H1 (cell line): ENCODE measurements at regions not wholly inside any gene's neighbourhood (a gene's known extent, or its start where the extent isn't known, plus 50 kb on each side); places are given as distances from the start of the nearest gene placed in this dataset.

Source experiments
- CTCF ChIA-PET: fragments of 300-600 bp; sonication (Branson Sonifier 250); formaldehyde crosslinking; loops from one replicate; lab custom pipeline; 2021; ENCODE audit not compliant: partially characterized antibody; lab: Charles Lee
- POLR2A ChIA-PET: fragments of 300-600 bp; sonication (Branson Sonifier 250); formaldehyde crosslinking; loops from one replicate; lab custom pipeline; 2021; ENCODE audit warnings: inconsistent platforms; ENCODE audit not compliant: partially characterized antibody; lab: Charles Lee
- DNase-seq, 2 experiments: peaks; one replicate each; pipeline versions ENCODE4 v3.0.0 to v3.0.0-alpha.2; 2010 to 2022; ENCODE audit warnings: low spot score in 2 of 2, low read depth in 1 of 2, mixed read lengths in 1 of 2
- FAIRE-seq: peaks from 2 replicates; lab custom pipeline; 2011; peaks lifted over from hg19 to GRCh38; lab: Jason Lieb, UNC
- H2AFZ ChIP-seq: 2 replicates; pipeline ENCODE4 v1.8.1; 2012; ENCODE audit warnings: low read length, inconsistent platforms
- H2AK5ac ChIP-seq: 2 replicates; pipeline ENCODE4 v1.6.1; 2013; ENCODE audit warnings: low read depth, low read length
- H2BK120ac ChIP-seq: replicated peaks from 2 replicates; pipeline ENCODE3; 2013; ENCODE audit warnings: low read depth, low read length, inconsistent platforms
- H2BK12ac ChIP-seq: 2 replicates; pipeline ENCODE4 v1.6.1; 2013; ENCODE audit warnings: low read depth, low read length
- H2BK15ac ChIP-seq: 2 replicates; pipeline ENCODE4 v1.6.1; 2013; ENCODE audit warnings: low read length
- H2BK20ac ChIP-seq: 2 replicates; pipeline ENCODE4 v1.6.1; 2013; ENCODE audit warnings: low read length
- H2BK5ac ChIP-seq: 2 replicates; pipeline ENCODE4 v1.6.1; 2013; ENCODE audit warnings: low read depth, low read length
- H3K14ac ChIP-seq: 2 replicates; pipeline ENCODE4 v1.6.1; 2013; ENCODE audit warnings: inconsistent platforms; ENCODE audit not compliant: insufficient read length
- H3K18ac ChIP-seq: 2 replicates; pipeline ENCODE4 v1.6.1; 2013; ENCODE audit warnings: low read length; ENCODE audit errors: extremely low read depth
- H3K23ac ChIP-seq: 2 replicates; pipeline ENCODE4 v1.6.1; 2013; ENCODE audit warnings: inconsistent platforms; ENCODE audit not compliant: insufficient read length
- H3K23me2 ChIP-seq: 2 replicates; pipeline ENCODE4 v1.6.1; 2013; ENCODE audit warnings: low read depth, low read length
- H3K27ac ChIP-seq: 2 replicates; pipeline ENCODE4 v1.6.1; 2011; ENCODE audit warnings: low read depth, low read length, inconsistent platforms
- H3K27me3 ChIP-seq, 4 experiments: replicated peaks in 1 of 4; 1 replicate in 1 of 4; 2 replicates in 3 of 4; pipeline versions ENCODE4 v1.6.1 to v1.8.1; 2011 to 2013; ENCODE audit warnings: low read length in 3 of 4, mild to moderate bottlenecking in 3 of 4, inconsistent platforms in 2 of 4, mixed read lengths in 2 of 4, moderate library complexity in 1 of 4; ENCODE audit not compliant: control insufficient read depth in 3 of 4, insufficient read depth in 3 of 4; ENCODE audit errors: extremely low read depth in 1 of 4
- H3K36me3 ChIP-seq, 4 experiments: 2 replicates each; pipeline versions ENCODE4 v1.6.1 to v1.8.1; 2011 to 2013; ENCODE audit warnings: mild to moderate bottlenecking in 4 of 4, low read length in 3 of 4, moderate library complexity in 2 of 4, control low read depth in 1 of 4, inconsistent platforms in 1 of 4; ENCODE audit not compliant: insufficient read depth in 4 of 4, control insufficient read depth in 2 of 4
- H3K4ac ChIP-seq: replicated peaks from 2 replicates; pipeline ENCODE3; 2013; ENCODE audit warnings: low read length, low read depth, mixed read lengths, inconsistent platforms; ENCODE audit not compliant: insufficient read length
- H3K4me1 ChIP-seq, 4 experiments: replicated peaks in 1 of 4; 1 replicate in 1 of 4; 2 replicates in 3 of 4; pipeline versions ENCODE4 v1.6.1 to v1.8.1; 2011 to 2013; ENCODE audit warnings: low read length in 3 of 4, inconsistent platforms in 2 of 4, mixed read lengths in 1 of 4; ENCODE audit not compliant: insufficient read depth in 4 of 4, control insufficient read depth in 3 of 4
- H3K4me2 ChIP-seq, 2 experiments: 2 replicates each; pipeline versions ENCODE4 v1.6.1 to v1.8.1; 2011 to 2013; ENCODE audit warnings: low read depth in 2 of 2, low read length in 2 of 2, control low read depth in 1 of 2, inconsistent platforms in 1 of 2, mild to moderate bottlenecking in 1 of 2; ENCODE audit not compliant: insufficient read depth in 1 of 2
- H3K4me3 ChIP-seq, 4 experiments: fragments of 200-600, 300-600 bp in 1 of 4; sonication (generic), shearing (Covaris generic), sonication (Bioruptor Twin) in 1 of 4; 2 replicates each; pipeline versions ENCODE4 v1.5.1 to v1.8.1; 2011 to 2016; ENCODE audit warnings: low read length in 4 of 4, low read depth in 3 of 4, control low read depth in 2 of 4, inconsistent platforms in 2 of 4, mild to moderate bottlenecking in 2 of 4, mixed read lengths in 1 of 4, moderate library complexity in 1 of 4; ENCODE audit not compliant: insufficient read depth in 2 of 4; ENCODE audit errors: extremely low read depth in 1 of 4
- H3K56ac ChIP-seq: replicated peaks from 2 replicates; pipeline ENCODE3; 2013; ENCODE audit warnings: low read depth, mild to moderate bottlenecking, mixed read lengths, low read length, inconsistent platforms; ENCODE audit not compliant: insufficient read length
- H3K79me1 ChIP-seq: 2 replicates; pipeline ENCODE4 v1.6.1; 2013; ENCODE audit warnings: low read depth, low read length, control low read depth
- H3K79me2 ChIP-seq, 2 experiments: 2 replicates each; pipeline versions ENCODE4 v1.6.1 to v1.8.1; 2012 to 2013; ENCODE audit warnings: low read length in 2 of 2, mild to moderate bottlenecking in 2 of 2, inconsistent platforms in 1 of 2; ENCODE audit not compliant: insufficient read depth in 2 of 2, control insufficient read depth in 1 of 2
- H3K9ac ChIP-seq, 4 experiments: replicated peaks in 1 of 4; 1 replicate in 1 of 4; 2 replicates in 3 of 4; pipeline versions ENCODE4 v1.6.1 to v1.8.1; 2011 to 2013; ENCODE audit warnings: low read depth in 3 of 4, low read length in 3 of 4, control low read depth in 2 of 4, mild to moderate bottlenecking in 2 of 4, moderate library complexity in 2 of 4, inconsistent platforms in 1 of 4; ENCODE audit errors: extremely low read depth in 1 of 4
- H3K9me3 ChIP-seq, 2 experiments: 2 replicates each; pipeline versions ENCODE4 v1.6.1 to v1.8.1; 2012 to 2013; ENCODE audit warnings: mild to moderate bottlenecking in 2 of 2, moderate library complexity in 2 of 2, control low read depth in 1 of 2, inconsistent platforms in 1 of 2, low read depth in 1 of 2, low read length in 1 of 2, mixed read lengths in 1 of 2; ENCODE audit not compliant: insufficient read depth in 2 of 2
- H4K20me1 ChIP-seq, 2 experiments: replicated peaks in 1 of 2; 2 replicates each; pipeline versions ENCODE3 to v1.8.1; 2011 to 2013; ENCODE audit warnings: inconsistent platforms in 2 of 2, low read length in 2 of 2, mild to moderate bottlenecking in 1 of 2; ENCODE audit not compliant: insufficient read depth in 2 of 2, control insufficient read depth in 1 of 2
- H4K5ac ChIP-seq: 2 replicates; pipeline ENCODE4 v1.6.1; 2013; ENCODE audit warnings: low read length, low read depth, mixed read lengths, inconsistent platforms; ENCODE audit not compliant: insufficient read length
- H4K8ac ChIP-seq: 2 replicates; pipeline ENCODE4 v1.8.0; 2013; ENCODE audit warnings: mild to moderate bottlenecking, moderate library complexity, low read length, inconsistent platforms; ENCODE audit not compliant: insufficient read depth; ENCODE audit errors: extremely low read depth
- H4K91ac ChIP-seq: replicated peaks from 2 replicates; pipeline ENCODE3; 2013; ENCODE audit warnings: low read length, mixed read lengths, inconsistent platforms; ENCODE audit not compliant: insufficient read length
- ATF2 ChIP-seq: IDR thresholded peaks from 2 replicates; pipeline ENCODE4 v1.6.1; 2012; ENCODE audit warnings: low read length, inconsistent platforms
- MAFK ChIP-seq: IDR thresholded peaks from 2 replicates; pipeline ENCODE4 v1.6.1; 2012; ENCODE audit warnings: low read depth, mild to moderate bottlenecking, improper control_type of control experiment, low read length
- PHF8 ChIP-seq: fragments of 200-600 bp; sonication (generic); conservative IDR thresholded peaks from 2 replicates; pipeline ENCODE4 v1.7.1; 2012; ENCODE audit warnings: low read depth, mild to moderate bottlenecking, inconsistent platforms, low read length, moderate library complexity
- RAD21 ChIP-seq, 2 experiments: IDR thresholded peaks in 1 of 2; conservative IDR thresholded peaks in 1 of 2; 2 replicates each; pipeline ENCODE4 v1.6.1; 2011; ENCODE audit warnings: low read depth in 2 of 2, low read length in 2 of 2, improper control_type of control experiment in 1 of 2, inconsistent platforms in 1 of 2, mild to moderate bottlenecking in 1 of 2, moderate library complexity in 1 of 2
- RFX5 ChIP-seq: IDR thresholded peaks from 2 replicates; pipeline ENCODE4 v1.6.1; 2011; ENCODE audit warnings: low read depth, low read length, improper control_type of control experiment, borderline replicate concordance
- SP4 ChIP-seq: IDR thresholded peaks from 2 replicates; pipeline ENCODE4 v1.6.1; 2012; ENCODE audit warnings: low read length, inconsistent platforms
- USF2 ChIP-seq: IDR thresholded peaks from 2 replicates; pipeline ENCODE4 v1.6.1; 2011; ENCODE audit warnings: low read length, improper control_type of control experiment
- WGBS, 2 experiments: shearing (Covaris generic) in 1 of 2; methylation state at CpG; one replicate each; pipeline versions ENCODE4 v1.1.6 to v1.1.7; 2013 to 2015; ENCODE audit warnings: low lambda C conversion rate in 2 of 2, mixed read lengths in 2 of 2, inconsistent platforms in 1 of 2, low coverage in 1 of 2, missing lambda C conversion rate in 1 of 2; ENCODE audit not compliant: insufficient replicate concordance in 2 of 2, insufficient coverage in 1 of 2, insufficient read length in 1 of 2; ENCODE audit errors: extremely low coverage in 1 of 2, missing lambda C conversion rate in 1 of 2; 5-methylcytosine and 5-hydroxymethylcytosine counted together

DNA sequence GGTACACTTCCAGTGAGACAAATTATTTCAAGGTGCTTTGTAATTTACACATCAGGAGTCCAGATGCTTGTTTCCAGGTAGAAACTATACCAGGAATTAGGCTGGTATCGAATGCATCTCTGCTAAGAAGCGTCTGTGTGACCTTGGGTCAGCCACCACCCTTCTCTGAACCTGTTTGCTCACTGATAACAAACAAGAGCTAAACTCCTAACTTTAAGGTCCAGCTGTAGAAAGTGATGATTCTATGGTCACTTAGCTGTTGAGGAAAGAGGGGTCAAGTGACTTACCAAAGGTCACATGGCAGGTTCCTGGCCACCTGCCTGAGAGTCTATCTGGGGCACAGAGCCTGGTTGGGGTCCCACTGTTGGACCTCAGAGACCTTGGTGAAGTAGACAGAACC, 95.4 kb downstream of the HIF1AN start:
- Histone ChIP-seq H3K4ac (no peak overlapping the region), H2AFZ (no peak overlapping the region), H4K8ac (no peak overlapping the region), H2BK15ac (no peak overlapping the region), H2BK5ac (no peak overlapping the region), H3K4me1 (peaks cover 1 to 2% (median 1%) of the 10 kb centered on the region in 4 experiments; a peak in 4 of 7 replicates), H2BK20ac (no peak overlapping the region), H4K91ac (no peak overlapping the region), H3K18ac (no peak overlapping the region), H3K36me3 (no peaks in the 10 kb centered on the region), H3K23ac (no peak overlapping the region), H3K4me3 (no peak overlapping the region), H3K79me2 (no peaks in the 10 kb centered on the region), H3K23me2 (no peaks in the 10 kb centered on the region; the same call in 1 of the 2 replicates), H2AK5ac (no peak overlapping the region), H3K14ac (no peak overlapping the region), H4K5ac (no peak overlapping the region), H3K9ac (no peak overlapping the region), H2BK12ac (no peak overlapping the region), H3K56ac (no peak overlapping the region), H3K27me3 (no peaks in the 10 kb centered on the region), H3K79me1 (no peaks in the 10 kb centered on the region), H2BK120ac (no peak overlapping the region), H3K9me3 (no peaks in the 10 kb centered on the region), H3K4me2 (no peak overlapping the region), H4K20me1 (no peaks in the 10 kb centered on the region), H3K27ac (no peak overlapping the region)
- FAIRE-seq (no peak), DNase-seq (no peak)
- TF ChIP-seq MAFK (no peak), USF2 (no peak), RAD21 (IDR thresholded peaks at IDR 0.05 in 1 of 2, conservative IDR thresholded peaks at IDR 0.05 in 1 of 2; ENCODE audit: low read depth in 2 of 2, low read length in 2 of 2) (no peak), ATF2 (no peak), SP4 (no peak), RFX5 (no peak), PHF8 (no peak)
- POLR2A ChIA-PET, result no interaction called here
- 74% methylated on average over 2 of the region's 2 CpGs; no CpG with 5 or more reads in 1 of the 2 experiments for WGBS, 2 experiments
- CTCF ChIA-PET, result interaction anchor here (1.1 to 11.7 kb wide), 4 partner anchors 43 to 174 kb away, joined by 3 to 88 read pairs (median 3); no protein-coding TSS in a partner anchor
